Activated CD4-positive, alpha-beta T cell treated with anti-CD3 and anti-CD28 coated beads, Interleukin-2, Interleukin-6, amounts not matched to agents 100 ng/mL and 50 ng/mL, durations not matched to agents 16 hours and 8 hours (primary cell): ENCODE measurements at regions not wholly inside any gene's neighbourhood (a gene's known extent, or its start where the extent isn't known, plus 50 kb on each side); places are given as distances from the start of the nearest gene placed in this dataset.
A peak's percentile ranks its signal among the peaks of the same experiment; 100 is the strongest.
"Not testable (repeated sequence)": the region's sequence is repeated elsewhere in the genome, so short reads cannot be mapped to it uniquely, and the experiment has no call there.

Experiments used
- DNase-seq: peaks from one replicate; pipeline ENCODE4 v3.0.0-alpha.2; 2020

GRCh38 chrX:81348388-81348787, 146.5 kb downstream of the SH3BGRL start:
- DNase-seq: no peak

DNA sequence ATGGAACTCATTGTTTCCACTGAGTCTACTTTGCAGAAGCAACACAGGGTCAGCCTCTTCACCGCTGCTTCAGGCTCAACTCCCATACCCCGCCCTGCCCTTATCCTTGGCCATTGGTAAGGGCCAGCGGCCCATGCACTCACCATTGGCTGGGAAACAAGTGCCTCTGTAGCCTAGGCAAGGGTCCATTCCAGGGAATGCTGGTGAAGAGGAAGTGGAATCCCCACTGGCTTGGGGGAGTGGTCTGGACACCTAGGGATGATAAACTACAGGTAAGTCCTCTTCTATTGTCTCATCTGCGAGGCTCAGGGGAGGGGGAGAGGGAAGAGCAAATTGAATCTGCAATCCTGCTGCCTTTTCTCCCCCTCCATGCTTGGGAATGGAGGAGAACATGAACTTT, 153.1 kb downstream of the SH3BGRL start:
- no peak for DNase-seq

- DNase-seq: no peak
Measured at GRCh38 chrX:81355436-81355835, 153.5 kb downstream of the SH3BGRL start.

DNA sequence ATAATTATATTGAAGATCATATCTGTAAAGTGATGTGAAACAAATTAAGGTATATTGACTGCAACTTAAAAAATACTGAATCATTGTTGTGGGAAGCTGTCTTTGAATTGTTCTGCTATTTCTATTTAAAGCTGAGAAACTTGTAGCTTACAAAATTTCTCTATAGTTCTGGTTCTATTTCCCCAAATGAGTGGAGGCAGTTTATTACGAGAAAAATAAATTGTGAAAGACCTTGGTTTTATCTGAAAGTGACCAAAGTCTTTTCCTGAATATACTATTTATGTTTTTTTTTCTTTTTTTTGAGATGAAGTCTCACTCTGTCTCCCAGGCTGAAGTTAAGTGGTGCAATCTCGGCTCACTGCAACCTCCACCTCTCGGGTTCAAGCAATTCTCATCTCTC, 165.4 kb downstream of the SH3BGRL start:
- no peak for DNase-seq

DNA sequence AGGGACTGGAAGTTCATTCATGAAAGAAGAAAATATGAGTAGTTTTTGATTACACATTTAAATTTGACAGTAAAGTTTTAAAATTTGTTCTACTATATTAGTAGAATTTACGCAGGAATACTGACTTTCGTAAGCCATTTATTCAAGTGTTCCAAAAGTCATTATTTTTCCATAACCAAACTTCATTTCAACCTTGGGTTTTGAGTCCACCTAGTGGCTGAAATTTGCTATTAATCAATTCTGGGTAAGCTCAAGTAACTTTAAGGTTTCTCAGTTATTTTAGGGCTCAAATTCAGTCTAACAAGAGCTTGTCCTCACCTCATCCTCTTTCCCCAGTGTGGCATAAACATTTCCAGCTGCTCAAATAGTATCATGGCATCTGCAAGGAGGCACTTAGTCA, 175.4 kb downstream of the SH3BGRL start:
- peak; percentile 13 for DNase-seq

GRCh38 chrX:81378560-81378959, 176.7 kb downstream of the SH3BGRL start:
- DNase-seq: no peak

- no peak for DNase-seq
Measured at GRCh38 chrX:81390237-81390636, 188.3 kb downstream of the SH3BGRL start.

GRCh38 chrX:81392396-81392795, 190.5 kb downstream of the SH3BGRL start:
- no peak for DNase-seq

DNA sequence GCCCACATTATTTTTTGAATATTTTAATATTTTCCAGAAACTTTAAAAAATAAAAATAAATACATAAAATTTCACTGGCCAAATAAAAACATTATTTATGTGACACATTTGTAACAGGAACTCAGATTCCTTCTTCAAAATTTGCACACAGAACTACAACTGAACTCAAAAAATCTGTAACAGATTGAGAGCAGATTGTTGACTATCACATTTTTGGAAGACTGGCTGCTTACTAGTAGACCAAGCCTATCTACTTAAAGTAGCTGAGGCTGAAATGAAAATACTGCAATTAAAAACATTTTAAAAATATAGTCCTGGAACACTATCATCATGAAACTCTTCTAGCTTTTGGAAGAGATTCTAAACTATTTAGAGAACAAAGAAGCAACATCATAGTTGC, 203.9 kb downstream of the SH3BGRL start:
- DNase-seq: no peak

- no peak for DNase-seq
Measured at GRCh38 chrX:81411517-81411916, 209.6 kb downstream of the SH3BGRL start.

DNA sequence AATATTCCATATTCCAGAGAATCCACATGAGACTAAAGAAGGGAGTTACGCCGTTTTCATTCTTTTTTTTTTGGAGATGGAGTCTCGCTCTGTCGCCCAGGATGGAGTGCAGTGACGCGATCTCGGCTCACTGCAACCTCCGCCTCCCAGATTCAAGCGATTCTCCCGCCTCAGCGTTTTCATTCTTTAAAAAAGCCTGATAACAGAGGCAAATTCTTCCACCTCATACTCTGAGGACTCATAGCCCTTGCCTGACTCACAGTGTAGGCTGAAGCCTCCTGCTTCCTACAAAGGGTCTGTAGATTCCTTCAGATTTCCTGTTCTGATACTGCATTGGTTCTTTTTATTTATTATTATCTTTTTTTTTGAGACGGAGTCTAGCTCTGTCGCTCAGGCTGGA, 210.5 kb downstream of the SH3BGRL start:
- DNase-seq: no peak

DNA sequence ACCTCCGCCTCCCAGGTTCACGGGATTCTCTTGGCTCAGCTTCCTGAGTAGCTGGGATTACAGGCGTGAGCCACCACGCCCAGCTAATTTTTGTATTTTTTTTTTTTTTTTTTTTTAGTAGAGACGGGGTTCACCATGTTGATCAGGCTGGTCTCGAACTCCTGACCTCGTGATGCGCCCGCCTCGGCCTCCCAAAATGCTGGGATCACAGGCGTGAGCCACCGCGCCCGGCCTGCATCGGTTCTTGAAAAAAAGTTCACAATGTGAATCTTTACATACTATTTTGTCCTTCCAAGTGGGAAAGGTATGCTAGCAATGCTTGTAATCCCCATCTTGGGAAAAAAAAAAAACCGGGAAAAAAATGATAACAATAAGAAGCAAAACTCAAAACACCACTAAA, 211.0 kb downstream of the SH3BGRL start:
- DNase-seq: not testable (repeated sequence)

GRCh38 chrX:81414630-81415029, 212.7 kb downstream of the SH3BGRL start:
- no peak for DNase-seq
